HG03064 (cell line): ENCODE measurements at regions not wholly inside any gene's neighbourhood (a gene's known extent, or its start where the extent isn't known, plus 50 kb on each side); places are given as distances from the start of the nearest gene placed in this dataset.
"Not testable (repeated sequence)": the region's sequence is repeated elsewhere in the genome, so short reads cannot be mapped to it uniquely, and the experiment has no call there.

Experiments used
- ATAC-seq: cut with Tn5 transposase; IDR thresholded peaks from one replicate; pipeline ENCODE4 v1.9.1; 2021; ENCODE audit warnings: low read depth; ENCODE audit not compliant: unreplicated experiment

GRCh38 chr20:50434653-50435396 is 75.4 kb upstream of the PTPN1 start:
- ATAC-seq: no peak

- no peak for ATAC-seq
These were observed 74.7 kb upstream of the PTPN1 start for GRCh38 chr20:50435397-50436051.

GRCh38 chr20:50436052-50436656 is 74.0 kb upstream of the PTPN1 start:
- ATAC-seq: no peak

- ATAC-seq: no peak
These were observed 73.5 kb upstream of the PTPN1 start for GRCh38 chr20:50436696-50437095.

GRCh38 chr20:50438986-50439407 is 71.2 kb upstream of the PTPN1 start:
- ATAC-seq: no peak

- no peak for ATAC-seq
These were observed 70.4 kb upstream of the PTPN1 start for GRCh38 chr20:50439539-50440453.

GRCh38 chr20:50442512-50442911 is 67.7 kb upstream of the PTPN1 start:
- no peak for ATAC-seq

GRCh38 chr20:50445354-50446151 is 64.6 kb upstream of the PTPN1 start:
- no peak for ATAC-seq

GRCh38 chr20:50446351-50447101 is 63.7 kb upstream of the PTPN1 start:
- no peak for ATAC-seq

- ATAC-seq: no peak
These were observed 62.9 kb upstream of the PTPN1 start for GRCh38 chr20:50447102-50447804.

GRCh38 chr20:50447817-50448216 is 62.4 kb upstream of the PTPN1 start:
- no peak for ATAC-seq

GRCh38 chr20:50448625-50449403 is 61.4 kb upstream of the PTPN1 start:
- not testable (repeated sequence) for ATAC-seq

- ATAC-seq: peak; percentile 52
These were observed 60.3 kb upstream of the PTPN1 start for GRCh38 chr20:50449738-50450492.

GRCh38 chr20:50450493-50450826 is 59.7 kb upstream of the PTPN1 start:
- no peak for ATAC-seq

GRCh38 chr20:50450881-50451752 is 59.1 kb upstream of the PTPN1 start:
- peak; percentile 77 for ATAC-seq

- not testable (repeated sequence) for ATAC-seq
These were observed 58.3 kb upstream of the PTPN1 start for GRCh38 chr20:50451792-50452425.
